NCI-H1694 (cell line): ENCODE measurements at regions not wholly inside any gene's neighbourhood (a gene's known extent, or its start where the extent isn't known, plus 50 kb on each side); places are given as distances from the start of the nearest gene placed in this dataset.
A peak's percentile ranks its signal among the peaks of the same experiment; 100 is the strongest.

Source experiments
- DNase-seq: peaks from one replicate; lab custom pipeline; 2025; lab: John Stamatoyannopoulos, UW

- DNase-seq = peak; percentile 62
Measured at GRCh38 chr6:106918115-106918514, 56.4 kb downstream of the CD24 start.

GRCh38 chr6:106916891-106917290, 57.6 kb downstream of the CD24 start:
- no peak for DNase-seq

- no peak for DNase-seq
Measured at GRCh38 chr6:106913676-106914280, 60.8 kb downstream of the CD24 start.

GRCh38 chr6:106913111-106913510, 61.4 kb downstream of the CD24 start:
- DNase-seq = no peak

- DNase-seq = no peak
Measured at GRCh38 chr6:106912091-106912490, 62.4 kb downstream of the CD24 start.

- DNase-seq = peak; percentile 32
Measured at GRCh38 chr6:106910999-106911949, 63.3 kb downstream of the CD24 start.

GRCh38 chr6:106908386-106908840, 66.1 kb downstream of the CD24 start:
- DNase-seq = no peak

- no peak for DNase-seq
Measured at GRCh38 chr6:106907754-106908153, 66.8 kb downstream of the CD24 start.

- DNase-seq = no peak
Measured at GRCh38 chr6:106906232-106906631, 68.3 kb downstream of the CD24 start.

GRCh38 chr6:106903299-106903698, 71.2 kb downstream of the CD24 start:
- DNase-seq = no peak

- no peak for DNase-seq
Measured at GRCh38 chr6:106901062-106901461, 73.5 kb downstream of the CD24 start.

- no peak for DNase-seq
Measured at GRCh38 chr6:106899697-106900096, 74.8 kb downstream of the CD24 start.

- DNase-seq = no peak
Measured at GRCh38 chr6:106897580-106897979, 76.9 kb downstream of the CD24 start.

GRCh38 chr6:106895703-106896040, 78.9 kb downstream of the CD24 start:
- no peak for DNase-seq

- DNase-seq = no peak
Measured at GRCh38 chr6:106894978-106895702, 79.4 kb downstream of the CD24 start.

- DNase-seq = no peak
Measured at GRCh38 chr6:106892186-106892585, 82.3 kb downstream of the CD24 start.

- no peak for DNase-seq
Measured at GRCh38 chr6:106890447-106890846, 84.1 kb downstream of the CD24 start.

GRCh38 chr6:106889692-106890091, 84.8 kb downstream of the CD24 start:
- no peak for DNase-seq

GRCh38 chr6:106886922-106887797, 87.4 kb downstream of the CD24 start:
- DNase-seq = no peak

- no peak for DNase-seq
Measured at GRCh38 chr6:106886081-106886843, 88.3 kb downstream of the CD24 start.

- no peak for DNase-seq
Measured at GRCh38 chr6:106885679-106886078, 88.8 kb downstream of the CD24 start.
